SK-N-SH (cell line): ENCODE measurements at regions not wholly inside any gene's neighbourhood (a gene's known extent, or its start where the extent isn't known, plus 50 kb on each side); places are given as distances from the start of the nearest gene placed in this dataset.

Source experiments
- CTCF ChIA-PET: fragments of 300-600, 350-600 bp; formaldehyde crosslinking; extraction: SDS; loops from one replicate; lab custom pipeline; 2021; lab: Yijun Ruan, JAX
- POLR2A ChIA-PET: fragments of 350-600 bp; sonication (Branson Sonifier 250); formaldehyde crosslinking; extraction: SDS; loops from one replicate; lab custom pipeline; 2020; ENCODE audit warnings: antibody characterized with exemption, inconsistent platforms; lab: Yijun Ruan, JAX
- DNase-seq: peaks from one replicate; pipeline ENCODE4 v3.0.0; 2012
- H2AFZ ChIP-seq: fragments of 200-600 bp; sonication (generic); 2 replicates; pipeline ENCODE4 v1.8.1; 2016; ENCODE audit warnings: antibody characterized with exemption, mild to moderate bottlenecking, low read depth
- H3F3A ChIP-seq: fragments of 200-600 bp; sonication (generic); replicated peaks from 2 replicates; pipeline ENCODE3; 2016; ENCODE audit warnings: antibody characterized with exemption, mild to moderate bottlenecking; ENCODE audit not compliant: insufficient read depth
- H3K27ac ChIP-seq, 2 experiments: fragments of 200-500 bp in 1 of 2; fragments of 200-600 bp in 1 of 2; sonication (Bioruptor generic) in 1 of 2; sonication (generic), shearing (Covaris generic) in 1 of 2; 2 replicates each; pipeline versions ENCODE4 v1.5.1 to v1.6.1; 2014 to 2016; ENCODE audit warnings: low read depth in 2 of 2, inconsistent platforms in 1 of 2, low read length in 1 of 2, mild to moderate bottlenecking in 1 of 2, mixed read lengths in 1 of 2
- H3K27me3 ChIP-seq: fragments of 200-600 bp; sonication (generic), shearing (Covaris generic); 2 replicates; pipeline ENCODE4 v1.6.1; 2016; ENCODE audit warnings: mixed run types; ENCODE audit not compliant: insufficient read depth
- H3K36me3 ChIP-seq, 2 experiments: fragments of 200-500 bp in 1 of 2; fragments of 200-600 bp in 1 of 2; sonication (Bioruptor generic) in 1 of 2; sonication (generic) in 1 of 2; replicated peaks in 1 of 2; 2 replicates each; pipeline versions ENCODE3 to v1.5.1; 2014 to 2016; ENCODE audit warnings: low read length in 1 of 2, mild to moderate bottlenecking in 1 of 2; ENCODE audit not compliant: insufficient read depth in 2 of 2, control insufficient read depth in 1 of 2
- H3K4me1 ChIP-seq, 2 experiments: fragments of 200-500 bp in 1 of 2; fragments of 200-600 bp in 1 of 2; sonication (Bioruptor generic) in 1 of 2; sonication (generic), shearing (Covaris generic) in 1 of 2; 2 replicates each; pipeline versions ENCODE4 v1.5.1 to v1.6.1; 2014 to 2016; ENCODE audit warnings: low read depth in 1 of 2, low read length in 1 of 2, mixed run types in 1 of 2; ENCODE audit not compliant: insufficient read depth in 2 of 2, control insufficient read depth in 1 of 2
- H3K4me2 ChIP-seq: fragments of 200-600 bp; sonication (generic), shearing (Covaris generic); 2 replicates; pipeline ENCODE4 v1.6.1; 2017; ENCODE audit warnings: mixed run types
- H3K4me3 ChIP-seq, 2 experiments: fragments of 200-500 bp in 1 of 2; fragments of 200-600 bp in 1 of 2; sonication (Bioruptor generic) in 1 of 2; sonication (generic), shearing (Covaris generic) in 1 of 2; 2 replicates each; pipeline versions ENCODE4 v1.5.1 to v1.8.1; 2014 to 2016; ENCODE audit warnings: low read depth in 2 of 2, inconsistent platforms in 1 of 2, low read length in 1 of 2, mild to moderate bottlenecking in 1 of 2, mixed read lengths in 1 of 2, moderate library complexity in 1 of 2
- H3K79me2 ChIP-seq: fragments of 200-600 bp; sonication (generic); 2 replicates; pipeline ENCODE4 v1.8.1; 2017; ENCODE audit warnings: mild to moderate bottlenecking; ENCODE audit not compliant: insufficient read depth
- H3K9ac ChIP-seq: fragments of 200-600 bp; sonication (generic); 2 replicates; pipeline ENCODE4 v1.6.1; 2017; ENCODE audit warnings: mixed run types
- H3K9me2 ChIP-seq: fragments of 200-600 bp; sonication (generic); 2 replicates; pipeline ENCODE4 v1.6.1; 2017; ENCODE audit warnings: mixed run types
- H3K9me3 ChIP-seq: fragments of 200-600 bp; sonication (generic); 2 replicates; pipeline ENCODE4 v1.6.1; 2017; ENCODE audit warnings: mixed run types, mild to moderate bottlenecking, moderate library complexity
- H4K20me1 ChIP-seq: fragments of 200-600 bp; sonication (generic); 2 replicates; pipeline ENCODE4 v1.6.1; 2017; ENCODE audit warnings: mild to moderate bottlenecking, mixed run types; ENCODE audit not compliant: insufficient read depth
- ELF1 ChIP-seq: IDR thresholded peaks from 2 replicates; pipeline ENCODE4 v1.4.0; 2012
- EZH2phosphoT487 ChIP-seq: fragments of 200-600 bp; sonication (generic); IDR thresholded peaks from 2 replicates; pipeline ENCODE4 v1.6.1; 2017; ENCODE audit warnings: low read depth, mixed run types, mild to moderate bottlenecking, antibody characterized with exemption, moderate library complexity, borderline replicate concordance
- FOXM1 ChIP-seq: IDR thresholded peaks from 2 replicates; pipeline ENCODE4 v1.4.0; 2012; ENCODE audit warnings: low read depth, mild to moderate bottlenecking
- JUND ChIP-seq: IDR thresholded peaks from 2 replicates; pipeline ENCODE4 v1.4.0; 2012
- MEF2A ChIP-seq: IDR thresholded peaks from 2 replicates; pipeline ENCODE4 v1.4.0; 2012; ENCODE audit warnings: low read depth, borderline replicate concordance
- MXI1 ChIP-seq: IDR thresholded peaks from 2 replicates; pipeline ENCODE4 v1.6.1; 2012; ENCODE audit warnings: mild to moderate bottlenecking, low read depth, low read length, improper control_type of control experiment
- NFIC ChIP-seq: IDR thresholded peaks from 2 replicates; pipeline ENCODE4 v1.4.0; 2012; ENCODE audit warnings: borderline replicate concordance
- RAD21 ChIP-seq: IDR thresholded peaks from 2 replicates; pipeline ENCODE4 v1.6.1; 2012; ENCODE audit warnings: mild to moderate bottlenecking, low read length
- SIN3A ChIP-seq: IDR thresholded peaks from 2 replicates; pipeline ENCODE4 v1.6.1; 2012; ENCODE audit warnings: low read depth, mild to moderate bottlenecking, low read length, moderate library complexity, borderline replicate concordance
- SMC3 ChIP-seq: IDR thresholded peaks from 2 replicates; pipeline ENCODE4 v1.6.1; 2012; ENCODE audit warnings: low read depth, low read length, improper control_type of control experiment
- TCF12 ChIP-seq: IDR thresholded peaks from 2 replicates; pipeline ENCODE4 v1.4.0; 2012
- TEAD4 ChIP-seq: IDR thresholded peaks from 2 replicates; pipeline ENCODE4 v1.4.0; 2012; ENCODE audit warnings: mild to moderate bottlenecking, borderline replicate concordance; ENCODE audit not compliant: insufficient read depth
- WGBS: methylation state at CpG from one replicate; pipeline ENCODE4 v1.1.6; 2017; ENCODE audit warnings: low lambda C conversion rate; 5-methylcytosine and 5-hydroxymethylcytosine counted together
- TF ChIP-seq, protein P1 (sequence below): fragments of 150-350 bp; IDR thresholded peaks from 2 replicates; pipeline ENCODE4 v1.6.1; 2016; ENCODE audit warnings: mild to moderate bottlenecking, low read depth, low read length
- TF ChIP-seq, protein P2 (sequence below): IDR thresholded peaks from 2 replicates; pipeline ENCODE4; 2012
- TF ChIP-seq, protein P3 (sequence below): IDR thresholded peaks from 2 replicates; pipeline ENCODE4 v1.4.0; 2012; ENCODE audit warnings: low read depth, borderline replicate concordance
- TF ChIP-seq, protein P4 (sequence below): IDR thresholded peaks from 2 replicates; pipeline ENCODE4 v1.6.1; 2012; ENCODE audit warnings: mild to moderate bottlenecking, low read depth, low read length, moderate library complexity

DNA sequence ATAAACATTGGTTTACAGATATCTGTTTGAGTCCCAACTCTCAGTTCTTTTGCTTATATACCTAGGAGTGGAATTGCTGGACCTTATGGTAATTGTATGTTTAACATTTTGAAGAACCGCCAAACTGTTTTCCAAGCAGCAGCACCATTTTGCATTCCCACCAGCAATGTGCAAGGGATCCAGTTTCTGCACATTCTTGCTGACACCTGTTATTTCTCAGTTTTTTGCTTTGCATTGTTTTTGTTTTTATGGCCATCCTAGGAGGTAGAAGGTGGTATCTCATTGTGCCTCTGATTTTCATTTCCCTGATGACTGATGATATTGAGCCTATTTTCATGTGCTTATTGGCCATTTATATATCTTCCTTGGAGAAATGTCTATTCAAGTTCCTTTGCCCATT lies 71.2 kb downstream of the MCFD2 start (continued):
- TF ChIP-seq MEF2A (no peak), SIN3A (no peak), FOXM1 (no peak)
- TF ChIP-seq, protein P1, sequence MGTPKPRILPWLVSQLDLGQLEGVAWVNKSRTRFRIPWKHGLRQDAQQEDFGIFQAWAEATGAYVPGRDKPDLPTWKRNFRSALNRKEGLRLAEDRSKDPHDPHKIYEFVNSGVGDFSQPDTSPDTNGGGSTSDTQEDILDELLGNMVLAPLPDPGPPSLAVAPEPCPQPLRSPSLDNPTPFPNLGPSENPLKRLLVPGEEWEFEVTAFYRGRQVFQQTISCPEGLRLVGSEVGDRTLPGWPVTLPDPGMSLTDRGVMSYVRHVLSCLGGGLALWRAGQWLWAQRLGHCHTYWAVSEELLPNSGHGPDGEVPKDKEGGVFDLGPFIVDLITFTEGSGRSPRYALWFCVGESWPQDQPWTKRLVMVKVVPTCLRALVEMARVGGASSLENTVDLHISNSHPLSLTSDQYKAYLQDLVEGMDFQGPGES: no peak

DNA sequence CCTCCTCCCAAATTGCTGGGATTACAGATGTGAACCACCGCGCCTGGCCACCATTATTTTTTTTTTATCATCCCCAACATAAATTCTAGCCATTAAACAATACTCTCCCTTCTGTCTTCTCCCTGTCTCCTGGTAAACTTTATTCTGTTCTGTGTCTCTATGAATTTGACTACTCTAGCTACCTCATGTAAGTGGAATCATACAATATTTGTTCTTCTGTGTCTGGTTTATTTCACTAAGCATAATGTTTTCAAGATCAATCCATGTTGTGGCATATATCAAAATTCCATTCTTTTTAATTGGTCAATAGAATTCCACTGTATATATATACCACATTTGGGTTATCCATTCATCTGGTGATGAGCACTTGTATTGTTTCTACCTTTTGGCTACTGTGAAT lies 71.6 kb downstream of the MCFD2 start:
- Histone ChIP-seq H3K27ac (no peak overlapping the region), H3K9me2 (no peaks in the 10 kb centered on the region), H3K4me2 (no peak overlapping the region), H4K20me1 (no peaks in the 10 kb centered on the region), H3K4me3 (no peak overlapping the region), H3K9me3 (no peaks in the 10 kb centered on the region), H3F3A (peaks cover 29% of the 10 kb centered on the region), H3K9ac (no peak overlapping the region), H3K4me1 (peaks cover 32 to 42% of the 10 kb centered on the region in 2 experiments), H3K27me3 (no peaks in the 10 kb centered on the region), H3K79me2 (peaks cover 5% of the 10 kb centered on the region; the same call in 1 of the 2 replicates), H3K36me3 (no peaks in the 10 kb centered on the region), H2AFZ (no peak overlapping the region)
- POLR2A ChIA-PET: no interaction called here
- no peak for DNase-seq
- CTCF ChIA-PET: interaction anchor here (0.9 kb wide), 1 partner anchor 193 kb away, joined by 3 read pairs; no protein-coding TSS in a partner anchor
- TF ChIP-seq, protein P2, sequence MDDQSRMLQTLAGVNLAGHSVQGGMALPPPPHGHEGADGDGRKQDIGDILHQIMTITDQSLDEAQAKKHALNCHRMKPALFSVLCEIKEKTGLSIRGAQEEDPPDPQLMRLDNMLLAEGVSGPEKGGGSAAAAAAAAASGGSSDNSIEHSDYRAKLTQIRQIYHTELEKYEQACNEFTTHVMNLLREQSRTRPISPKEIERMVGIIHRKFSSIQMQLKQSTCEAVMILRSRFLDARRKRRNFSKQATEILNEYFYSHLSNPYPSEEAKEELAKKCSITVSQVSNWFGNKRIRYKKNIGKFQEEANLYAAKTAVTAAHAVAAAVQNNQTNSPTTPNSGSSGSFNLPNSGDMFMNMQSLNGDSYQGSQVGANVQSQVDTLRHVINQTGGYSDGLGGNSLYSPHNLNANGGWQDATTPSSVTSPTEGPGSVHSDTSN: 0 out of 2 replicates have a peak, but pooled peaks have one; percentile 20
- TF ChIP-seq TCF12 (peak; percentile 51; the same call in 1 of the 2 replicates), RAD21 (no peak)
- 96% methylated on average over 2 of the region's 2 CpGs for WGBS

DNA sequence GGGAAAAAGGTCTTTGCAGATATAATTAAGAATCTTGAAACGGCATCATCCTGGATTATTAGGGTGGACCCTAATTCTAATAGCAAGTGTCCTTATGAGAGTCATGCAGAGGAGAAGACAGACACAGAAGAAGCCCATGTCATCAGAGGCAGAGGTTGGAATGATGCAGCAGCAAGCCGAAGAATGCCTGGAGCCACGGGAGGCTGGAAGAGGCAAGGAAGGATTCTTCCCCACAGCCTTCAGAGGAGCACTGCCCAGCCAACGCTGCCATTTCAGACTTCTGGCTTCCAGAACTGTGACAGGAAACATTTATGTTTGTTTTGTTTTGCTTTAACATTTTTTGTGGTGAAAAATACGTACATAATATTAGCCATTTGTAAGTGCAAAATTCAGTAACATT lies 72.3 kb downstream of the MCFD2 start:
- ChIA-PET CTCF (interaction anchor here (0.9 kb wide), 1 partner anchor 192 kb away, joined by 3 read pairs; no protein-coding TSS in a partner anchor), POLR2A (no interaction called here)
- Histone ChIP-seq H3K36me3 (no peaks in the 10 kb centered on the region), H3K4me1 (peaks cover 25 to 35% of the 10 kb centered on the region in 2 experiments), H3K9ac (no peak overlapping the region), H3K27ac (no peak overlapping the region), H3K79me2 (peaks cover under 1% of the 10 kb centered on the region; the same call in 1 of the 2 replicates), H3K9me2 (no peaks in the 10 kb centered on the region), H3K27me3 (no peaks in the 10 kb centered on the region), H4K20me1 (no peaks in the 10 kb centered on the region), H3K9me3 (no peaks in the 10 kb centered on the region), H3K4me3 (no peak overlapping the region), H2AFZ (no peak overlapping the region), H3K4me2 (no peak overlapping the region), H3F3A (peaks cover 22% of the 10 kb centered on the region)
- no peak for TF ChIP-seq MEF2A
- no peak for TF ChIP-seq EZH2phosphoT487
- TF ChIP-seq ELF1: no peak
- no peak for TF ChIP-seq JUND
- no peak for TF ChIP-seq MXI1
- no peak for TF ChIP-seq NFIC
- TF ChIP-seq TEAD4: no peak
- TF ChIP-seq, protein P3, sequence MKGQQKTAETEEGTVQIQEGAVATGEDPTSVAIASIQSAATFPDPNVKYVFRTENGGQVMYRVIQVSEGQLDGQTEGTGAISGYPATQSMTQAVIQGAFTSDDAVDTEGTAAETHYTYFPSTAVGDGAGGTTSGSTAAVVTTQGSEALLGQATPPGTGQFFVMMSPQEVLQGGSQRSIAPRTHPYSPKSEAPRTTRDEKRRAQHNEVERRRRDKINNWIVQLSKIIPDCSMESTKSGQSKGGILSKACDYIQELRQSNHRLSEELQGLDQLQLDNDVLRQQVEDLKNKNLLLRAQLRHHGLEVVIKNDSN: no peak
- TF ChIP-seq SMC3: no peak
- TF ChIP-seq, protein P2: no peak
- TF ChIP-seq, protein P4, sequence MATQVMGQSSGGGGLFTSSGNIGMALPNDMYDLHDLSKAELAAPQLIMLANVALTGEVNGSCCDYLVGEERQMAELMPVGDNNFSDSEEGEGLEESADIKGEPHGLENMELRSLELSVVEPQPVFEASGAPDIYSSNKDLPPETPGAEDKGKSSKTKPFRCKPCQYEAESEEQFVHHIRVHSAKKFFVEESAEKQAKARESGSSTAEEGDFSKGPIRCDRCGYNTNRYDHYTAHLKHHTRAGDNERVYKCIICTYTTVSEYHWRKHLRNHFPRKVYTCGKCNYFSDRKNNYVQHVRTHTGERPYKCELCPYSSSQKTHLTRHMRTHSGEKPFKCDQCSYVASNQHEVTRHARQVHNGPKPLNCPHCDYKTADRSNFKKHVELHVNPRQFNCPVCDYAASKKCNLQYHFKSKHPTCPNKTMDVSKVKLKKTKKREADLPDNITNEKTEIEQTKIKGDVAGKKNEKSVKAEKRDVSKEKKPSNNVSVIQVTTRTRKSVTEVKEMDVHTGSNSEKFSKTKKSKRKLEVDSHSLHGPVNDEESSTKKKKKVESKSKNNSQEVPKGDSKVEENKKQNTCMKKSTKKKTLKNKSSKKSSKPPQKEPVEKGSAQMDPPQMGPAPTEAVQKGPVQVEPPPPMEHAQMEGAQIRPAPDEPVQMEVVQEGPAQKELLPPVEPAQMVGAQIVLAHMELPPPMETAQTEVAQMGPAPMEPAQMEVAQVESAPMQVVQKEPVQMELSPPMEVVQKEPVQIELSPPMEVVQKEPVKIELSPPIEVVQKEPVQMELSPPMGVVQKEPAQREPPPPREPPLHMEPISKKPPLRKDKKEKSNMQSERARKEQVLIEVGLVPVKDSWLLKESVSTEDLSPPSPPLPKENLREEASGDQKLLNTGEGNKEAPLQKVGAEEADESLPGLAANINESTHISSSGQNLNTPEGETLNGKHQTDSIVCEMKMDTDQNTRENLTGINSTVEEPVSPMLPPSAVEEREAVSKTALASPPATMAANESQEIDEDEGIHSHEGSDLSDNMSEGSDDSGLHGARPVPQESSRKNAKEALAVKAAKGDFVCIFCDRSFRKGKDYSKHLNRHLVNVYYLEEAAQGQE: no peak
- TF ChIP-seq TCF12: no peak
- no peak for TF ChIP-seq SIN3A
- DNase-seq: no peak
- 91% methylated on average over 5 of the region's 5 CpGs for WGBS
